Epithelial cell of proximal tubule (primary cell): ENCODE measurements at regions not wholly inside any gene's neighbourhood (a gene's known extent, or its start where the extent isn't known, plus 50 kb on each side); places are given as distances from the start of the nearest gene placed in this dataset.

Source experiments
- DNase-seq: peaks from one replicate; pipeline ENCODE4 v3.0.0-alpha.2; 2011; ENCODE audit warnings: low read depth
- H3K4me3 ChIP-seq: 2 replicates; pipeline ENCODE4 v1.5.1; 2011; ENCODE audit warnings: low read depth, mild to moderate bottlenecking, low read length
- TF ChIP-seq, protein P1 (sequence below): conservative IDR thresholded peaks from 2 replicates; pipeline ENCODE4 v1.5.1; 2012; ENCODE audit warnings: low read depth, mild to moderate bottlenecking, low read length

DNA sequence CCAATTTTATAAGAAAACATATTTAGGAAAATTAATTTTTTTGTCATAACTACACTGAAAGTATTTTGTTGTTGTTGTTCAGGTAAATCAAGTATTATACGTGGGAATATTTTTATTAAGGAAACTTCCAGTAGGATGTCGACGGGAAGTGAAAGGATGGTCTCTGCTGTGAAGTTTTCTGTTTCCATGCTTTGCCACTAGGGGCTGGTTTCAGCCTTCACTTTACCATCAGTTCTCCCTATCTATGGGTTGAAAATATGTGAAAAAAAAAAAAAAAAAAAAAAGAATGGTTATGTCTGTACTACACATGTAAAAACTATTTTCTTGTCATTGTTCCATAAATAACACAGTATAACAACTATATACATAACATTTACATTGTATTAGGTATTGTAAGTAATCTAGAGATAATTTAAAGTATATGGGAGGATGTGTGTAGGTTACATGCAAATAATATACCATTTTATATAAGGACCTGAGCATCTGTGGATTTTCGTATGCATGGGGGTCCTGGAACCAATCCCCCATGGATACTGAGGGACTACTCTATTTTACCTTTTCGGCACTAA lies 136.7 kb downstream of the SMAD6 start:
- no peak for DNase-seq
- TF ChIP-seq, protein P1, sequence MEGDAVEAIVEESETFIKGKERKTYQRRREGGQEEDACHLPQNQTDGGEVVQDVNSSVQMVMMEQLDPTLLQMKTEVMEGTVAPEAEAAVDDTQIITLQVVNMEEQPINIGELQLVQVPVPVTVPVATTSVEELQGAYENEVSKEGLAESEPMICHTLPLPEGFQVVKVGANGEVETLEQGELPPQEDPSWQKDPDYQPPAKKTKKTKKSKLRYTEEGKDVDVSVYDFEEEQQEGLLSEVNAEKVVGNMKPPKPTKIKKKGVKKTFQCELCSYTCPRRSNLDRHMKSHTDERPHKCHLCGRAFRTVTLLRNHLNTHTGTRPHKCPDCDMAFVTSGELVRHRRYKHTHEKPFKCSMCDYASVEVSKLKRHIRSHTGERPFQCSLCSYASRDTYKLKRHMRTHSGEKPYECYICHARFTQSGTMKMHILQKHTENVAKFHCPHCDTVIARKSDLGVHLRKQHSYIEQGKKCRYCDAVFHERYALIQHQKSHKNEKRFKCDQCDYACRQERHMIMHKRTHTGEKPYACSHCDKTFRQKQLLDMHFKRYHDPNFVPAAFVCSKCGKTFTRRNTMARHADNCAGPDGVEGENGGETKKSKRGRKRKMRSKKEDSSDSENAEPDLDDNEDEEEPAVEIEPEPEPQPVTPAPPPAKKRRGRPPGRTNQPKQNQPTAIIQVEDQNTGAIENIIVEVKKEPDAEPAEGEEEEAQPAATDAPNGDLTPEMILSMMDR: peak; percentile 73
- no peak overlapping the region for H3K4me3 ChIP-seq

DNA sequence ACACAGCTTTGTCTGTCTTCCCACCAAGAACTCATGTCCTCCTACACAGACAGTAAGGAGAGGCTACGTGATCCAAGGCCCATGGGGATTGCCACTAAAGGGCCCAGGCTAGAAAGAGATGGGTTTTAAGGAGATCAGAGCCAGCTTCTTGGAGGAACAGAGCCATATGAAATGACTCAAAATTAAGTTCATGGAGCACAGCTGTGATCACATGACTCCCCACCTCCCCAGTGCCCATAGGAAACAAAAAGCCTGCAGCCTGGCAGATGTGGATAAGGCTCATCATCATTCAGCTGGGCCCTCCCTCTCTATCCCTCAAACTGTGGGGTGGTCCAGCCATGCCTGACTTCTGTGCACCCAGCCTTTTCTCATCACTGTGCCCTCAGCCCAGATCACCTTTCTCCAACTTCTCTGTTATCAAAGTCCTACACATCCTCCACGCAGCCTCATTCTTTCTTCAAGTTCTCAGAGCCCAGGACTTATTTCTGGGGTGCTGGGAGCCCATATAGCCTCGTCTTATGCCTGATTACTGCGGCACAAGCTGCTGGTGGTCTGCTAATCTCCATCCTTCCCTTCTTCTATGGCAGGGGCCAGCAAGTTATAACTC lies 137.6 kb downstream of the SMAD6 start:
- TF ChIP-seq, protein P1: no peak
- no peak for DNase-seq
- no peak overlapping the region for H3K4me3 ChIP-seq

DNA sequence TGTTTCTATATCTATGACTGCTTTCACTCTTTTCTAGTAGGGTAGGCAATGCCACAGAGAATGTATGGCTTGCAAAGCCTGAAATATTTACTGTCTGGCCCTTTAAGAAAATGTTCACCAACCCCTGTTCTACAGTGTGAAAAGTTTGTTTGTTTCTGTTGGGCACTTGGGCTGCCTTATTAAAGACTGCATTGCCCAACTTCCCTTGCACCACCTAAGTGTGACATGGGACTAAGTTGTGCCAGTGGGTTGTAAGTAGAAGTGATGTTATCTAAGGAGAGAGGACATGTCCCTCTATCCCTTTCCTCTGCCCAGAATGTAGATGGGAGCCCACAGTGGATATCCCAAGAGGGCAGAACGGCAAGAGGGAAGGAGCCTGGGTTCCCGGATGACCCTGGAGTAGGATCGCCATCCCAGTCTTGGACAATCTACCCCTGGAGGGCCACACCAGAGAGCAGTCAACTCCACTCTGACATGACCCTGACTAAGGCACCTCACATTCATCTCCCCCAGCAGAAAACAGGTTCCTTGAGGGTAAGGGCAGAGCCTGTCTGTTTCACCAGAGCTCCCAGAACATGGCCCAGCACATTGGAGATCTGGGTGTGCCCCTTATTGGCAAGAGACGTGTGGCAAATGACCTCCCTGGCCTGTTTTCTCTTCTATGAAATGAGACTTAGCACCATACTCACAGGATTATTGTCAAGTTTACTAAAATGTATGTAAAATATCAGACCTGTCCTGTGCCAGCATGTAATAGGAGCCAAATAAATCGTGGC lies 138.8 kb downstream of the SMAD6 start:
- H3K4me3 ChIP-seq: no peak overlapping the region
- no peak for DNase-seq
- TF ChIP-seq, protein P1: no peak

DNA sequence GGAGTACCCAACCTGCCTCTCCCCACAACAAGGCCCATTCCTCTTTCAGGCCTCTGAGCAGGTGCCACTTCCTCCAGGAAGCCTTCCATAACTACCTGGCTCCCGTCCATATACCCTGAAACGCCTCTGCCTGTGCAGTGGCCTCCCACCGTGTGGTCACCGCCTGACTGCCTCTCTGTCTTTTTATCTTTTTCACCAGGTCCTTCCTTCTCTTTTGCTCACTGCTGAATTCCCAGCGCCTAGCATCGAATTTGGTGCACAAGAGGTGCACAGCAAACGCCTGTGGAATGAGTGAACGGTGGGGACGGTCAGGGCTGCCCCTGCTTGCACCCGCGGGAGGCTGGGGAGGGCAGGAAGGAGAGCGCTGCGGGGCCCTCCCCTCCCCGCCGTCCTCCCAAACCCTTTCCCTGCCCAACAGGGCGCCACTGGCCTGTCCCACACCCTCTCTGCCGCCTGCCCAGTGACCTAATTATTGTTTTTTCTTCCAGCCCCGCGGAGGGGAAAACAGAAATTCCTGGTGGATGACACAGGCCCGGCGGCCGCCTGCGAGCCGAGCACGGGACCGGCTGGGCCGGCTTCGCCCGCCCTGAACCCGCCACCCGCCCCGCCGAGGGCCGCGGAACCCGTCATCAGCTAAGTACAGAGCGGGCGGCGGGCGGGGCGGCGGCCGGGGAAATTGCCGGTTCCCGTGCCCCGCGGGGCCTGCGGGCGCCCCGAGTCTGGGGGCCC lies 140.1 kb downstream of the SMAD6 start:
- TF ChIP-seq, protein P1: no peak
- peak; percentile 45 for DNase-seq

DNA sequence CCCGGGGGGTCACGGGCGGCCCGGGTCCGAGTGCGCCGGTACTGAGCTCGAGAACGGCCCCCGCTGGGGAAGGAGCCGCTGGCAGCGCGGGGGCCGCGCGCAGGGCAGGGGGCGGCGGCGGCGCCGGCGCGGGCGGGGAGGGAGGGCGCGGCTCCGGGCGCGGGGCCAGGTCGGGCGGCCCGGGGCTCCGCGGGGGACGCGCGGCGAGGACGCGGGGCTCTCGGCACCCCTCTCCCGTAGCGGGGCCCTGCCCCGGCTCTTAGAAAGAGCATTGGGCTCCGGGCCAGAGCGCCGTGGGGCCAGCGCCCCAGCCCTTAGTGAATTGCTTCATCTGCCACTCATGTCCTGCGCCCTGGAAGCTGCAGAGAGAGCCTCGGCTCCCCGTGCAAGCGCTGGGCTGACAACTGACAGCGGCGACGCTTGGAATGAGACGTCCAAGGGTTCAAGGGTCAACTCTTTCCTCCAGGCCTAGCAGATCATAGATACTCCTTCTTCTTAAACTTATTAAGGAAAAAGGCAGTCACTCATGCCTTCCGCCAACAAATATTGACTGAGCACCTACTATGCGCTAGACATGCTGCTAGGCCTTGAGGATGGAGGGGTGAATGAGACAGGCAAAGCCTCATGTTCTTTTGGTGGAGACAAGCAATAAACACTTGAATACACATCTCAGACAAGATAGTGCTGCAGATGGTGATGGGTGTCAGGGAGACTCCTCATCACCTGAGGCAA lies 140.8 kb downstream of the SMAD6 start:
- TF ChIP-seq, protein P1: no peak
- peak overlapping the region; percentile 55 for H3K4me3 ChIP-seq
- DNase-seq: no peak

More for the DNA sequence above, 140.1 kb downstream of the SMAD6 start:
- H3K4me3 ChIP-seq: peak overlapping the region; percentile 55

DNA sequence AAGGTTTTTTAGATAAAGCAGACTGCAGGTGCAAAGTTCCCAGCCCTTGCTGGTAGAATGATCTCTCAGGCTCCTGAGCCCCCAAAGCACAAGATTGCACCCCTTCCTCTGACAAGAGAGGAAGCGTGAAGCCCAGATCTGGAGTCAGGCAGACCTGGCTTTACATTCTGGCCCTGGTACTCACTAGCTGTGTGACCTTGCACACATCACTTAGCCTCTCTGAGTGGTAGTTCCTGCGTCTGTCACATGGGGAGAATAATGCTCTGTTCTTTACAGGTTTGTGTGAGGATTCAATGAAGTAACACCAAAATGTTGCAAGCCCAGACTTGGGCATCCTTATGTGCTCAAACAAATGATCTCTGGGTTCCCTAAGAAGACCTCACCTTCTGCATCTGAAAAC lies 141.5 kb downstream of the SMAD6 start:
- H3K4me3 ChIP-seq: no peak overlapping the region
- TF ChIP-seq, protein P1: no peak
- DNase-seq: no peak
